Panc1 (cell line): ENCODE measurements at regions not wholly inside any gene's neighbourhood (a gene's known extent, or its start where the extent isn't known, plus 50 kb on each side); places are given as distances from the start of the nearest gene placed in this dataset.

Experiments used
- POLR2AphosphoS5 ChIP-seq: IDR thresholded peaks from 2 replicates; pipeline ENCODE4 v1.6.1; 2012; ENCODE audit warnings: mild to moderate bottlenecking, low read depth, low read length, moderate library complexity
- TF ChIP-seq, protein P1 (sequence below): fragments of 450-650 bp; IDR thresholded peaks from 2 replicates; pipeline ENCODE4 v1.5.1; 2017; ENCODE audit warnings: mild to moderate bottlenecking
- TF ChIP-seq, protein P2 (sequence below), 2 experiments: IDR thresholded peaks; 2 replicates each; pipeline ENCODE4 v1.6.1; 2011 to 2012; ENCODE audit warnings: low read depth in 2 of 2, control low read depth in 1 of 2, low read length in 1 of 2, mild to moderate bottlenecking in 1 of 2, moderate library complexity in 1 of 2; ENCODE audit not compliant: insufficient read depth in 1 of 2

DNA sequence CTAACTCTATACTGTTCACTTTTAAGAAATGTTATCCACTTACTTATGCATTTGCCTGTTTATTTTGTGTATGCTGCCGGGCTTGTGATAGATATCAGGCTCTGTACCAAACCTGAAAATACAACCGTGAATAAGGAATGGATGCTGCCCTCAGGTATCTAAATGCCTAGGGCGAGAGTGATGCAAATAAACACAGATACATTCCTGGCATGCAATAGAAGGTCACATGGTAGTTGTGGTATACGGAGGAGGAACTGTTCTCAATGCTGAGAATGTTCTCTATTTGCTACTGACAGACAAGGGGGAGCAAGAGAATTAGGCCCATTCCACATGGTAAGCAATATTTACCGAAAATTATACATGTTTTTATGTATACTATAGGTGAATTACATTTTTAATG lies 227.8 kb downstream of the ICE1 start:
- TF ChIP-seq, protein P1, sequence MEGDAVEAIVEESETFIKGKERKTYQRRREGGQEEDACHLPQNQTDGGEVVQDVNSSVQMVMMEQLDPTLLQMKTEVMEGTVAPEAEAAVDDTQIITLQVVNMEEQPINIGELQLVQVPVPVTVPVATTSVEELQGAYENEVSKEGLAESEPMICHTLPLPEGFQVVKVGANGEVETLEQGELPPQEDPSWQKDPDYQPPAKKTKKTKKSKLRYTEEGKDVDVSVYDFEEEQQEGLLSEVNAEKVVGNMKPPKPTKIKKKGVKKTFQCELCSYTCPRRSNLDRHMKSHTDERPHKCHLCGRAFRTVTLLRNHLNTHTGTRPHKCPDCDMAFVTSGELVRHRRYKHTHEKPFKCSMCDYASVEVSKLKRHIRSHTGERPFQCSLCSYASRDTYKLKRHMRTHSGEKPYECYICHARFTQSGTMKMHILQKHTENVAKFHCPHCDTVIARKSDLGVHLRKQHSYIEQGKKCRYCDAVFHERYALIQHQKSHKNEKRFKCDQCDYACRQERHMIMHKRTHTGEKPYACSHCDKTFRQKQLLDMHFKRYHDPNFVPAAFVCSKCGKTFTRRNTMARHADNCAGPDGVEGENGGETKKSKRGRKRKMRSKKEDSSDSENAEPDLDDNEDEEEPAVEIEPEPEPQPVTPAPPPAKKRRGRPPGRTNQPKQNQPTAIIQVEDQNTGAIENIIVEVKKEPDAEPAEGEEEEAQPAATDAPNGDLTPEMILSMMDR: no peak
- TF ChIP-seq, protein P2, sequence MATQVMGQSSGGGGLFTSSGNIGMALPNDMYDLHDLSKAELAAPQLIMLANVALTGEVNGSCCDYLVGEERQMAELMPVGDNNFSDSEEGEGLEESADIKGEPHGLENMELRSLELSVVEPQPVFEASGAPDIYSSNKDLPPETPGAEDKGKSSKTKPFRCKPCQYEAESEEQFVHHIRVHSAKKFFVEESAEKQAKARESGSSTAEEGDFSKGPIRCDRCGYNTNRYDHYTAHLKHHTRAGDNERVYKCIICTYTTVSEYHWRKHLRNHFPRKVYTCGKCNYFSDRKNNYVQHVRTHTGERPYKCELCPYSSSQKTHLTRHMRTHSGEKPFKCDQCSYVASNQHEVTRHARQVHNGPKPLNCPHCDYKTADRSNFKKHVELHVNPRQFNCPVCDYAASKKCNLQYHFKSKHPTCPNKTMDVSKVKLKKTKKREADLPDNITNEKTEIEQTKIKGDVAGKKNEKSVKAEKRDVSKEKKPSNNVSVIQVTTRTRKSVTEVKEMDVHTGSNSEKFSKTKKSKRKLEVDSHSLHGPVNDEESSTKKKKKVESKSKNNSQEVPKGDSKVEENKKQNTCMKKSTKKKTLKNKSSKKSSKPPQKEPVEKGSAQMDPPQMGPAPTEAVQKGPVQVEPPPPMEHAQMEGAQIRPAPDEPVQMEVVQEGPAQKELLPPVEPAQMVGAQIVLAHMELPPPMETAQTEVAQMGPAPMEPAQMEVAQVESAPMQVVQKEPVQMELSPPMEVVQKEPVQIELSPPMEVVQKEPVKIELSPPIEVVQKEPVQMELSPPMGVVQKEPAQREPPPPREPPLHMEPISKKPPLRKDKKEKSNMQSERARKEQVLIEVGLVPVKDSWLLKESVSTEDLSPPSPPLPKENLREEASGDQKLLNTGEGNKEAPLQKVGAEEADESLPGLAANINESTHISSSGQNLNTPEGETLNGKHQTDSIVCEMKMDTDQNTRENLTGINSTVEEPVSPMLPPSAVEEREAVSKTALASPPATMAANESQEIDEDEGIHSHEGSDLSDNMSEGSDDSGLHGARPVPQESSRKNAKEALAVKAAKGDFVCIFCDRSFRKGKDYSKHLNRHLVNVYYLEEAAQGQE (IDR thresholded peaks at IDR 0.05; ENCODE audit: insufficient read depth in 1 of 2, low read depth in 2 of 2, low read length in 1 of 2): no peak
- TF ChIP-seq POLR2AphosphoS5: no peak
